IPS-18c (cell line): ENCODE measurements at regions not wholly inside any gene's neighbourhood (a gene's known extent, or its start where the extent isn't known, plus 50 kb on each side); places are given as distances from the start of the nearest gene placed in this dataset.
"Not testable (repeated sequence)": the region's sequence is repeated elsewhere in the genome, so short reads cannot be mapped to it uniquely, and the experiment has no call there.

ENCODE experiments used
- H3K4me3 ChIP-seq: 2 replicates; pipeline ENCODE4 v1.7.0; 2013; ENCODE audit warnings: low read depth, mild to moderate bottlenecking, low read length, moderate library complexity; ENCODE audit not compliant: insufficient read depth
- H3K9me3 ChIP-seq: one replicate; pipeline ENCODE4 v1.6.1; 2013; ENCODE audit warnings: mild to moderate bottlenecking, low read length, moderate library complexity; ENCODE audit not compliant: control insufficient read depth, insufficient read depth

DNA sequence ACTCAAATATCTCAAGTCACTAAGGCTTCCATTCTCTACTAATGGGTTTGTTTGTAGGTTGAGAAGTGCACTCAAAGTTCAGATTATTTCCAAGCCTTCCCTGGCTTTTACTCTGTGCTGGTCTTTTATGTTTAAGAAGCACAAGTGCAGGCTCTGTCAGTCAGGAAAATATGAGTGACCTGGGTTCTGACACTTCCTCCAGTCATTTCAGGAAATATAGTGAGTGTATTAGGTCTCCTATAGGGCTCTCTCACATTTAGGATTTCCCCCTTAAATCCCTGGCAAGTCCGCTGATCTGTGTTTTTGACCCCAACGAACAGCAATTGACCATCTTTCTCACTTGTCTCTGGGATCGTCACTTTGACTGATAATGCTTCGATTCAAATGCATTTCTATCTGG lies 210.2 kb downstream of the ARPP21 start:
- Histone ChIP-seq H3K9me3 (no peaks in the 10 kb centered on the region), H3K4me3 (no peak overlapping the region)

DNA sequence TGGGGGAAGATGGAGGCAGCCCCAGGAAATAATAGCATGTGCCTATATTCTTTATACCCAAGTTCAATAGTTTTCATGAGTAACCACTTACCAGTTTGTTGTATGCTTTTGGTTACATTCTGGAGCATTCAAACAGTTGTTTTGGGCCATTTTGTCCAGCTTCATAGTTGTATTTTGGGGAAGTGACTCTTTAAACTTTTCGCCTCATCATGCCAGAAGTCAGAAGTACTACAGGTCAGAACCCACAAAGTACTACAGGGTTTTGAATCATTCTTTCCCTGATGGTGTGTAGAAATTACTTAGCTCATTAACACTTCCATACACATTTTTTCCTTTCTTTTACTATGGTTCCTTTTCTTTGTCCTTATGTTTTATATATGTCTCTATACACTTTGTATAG lies 210.6 kb downstream of the ARPP21 start:
- H3K9me3 ChIP-seq: no peaks in the 10 kb centered on the region

DNA sequence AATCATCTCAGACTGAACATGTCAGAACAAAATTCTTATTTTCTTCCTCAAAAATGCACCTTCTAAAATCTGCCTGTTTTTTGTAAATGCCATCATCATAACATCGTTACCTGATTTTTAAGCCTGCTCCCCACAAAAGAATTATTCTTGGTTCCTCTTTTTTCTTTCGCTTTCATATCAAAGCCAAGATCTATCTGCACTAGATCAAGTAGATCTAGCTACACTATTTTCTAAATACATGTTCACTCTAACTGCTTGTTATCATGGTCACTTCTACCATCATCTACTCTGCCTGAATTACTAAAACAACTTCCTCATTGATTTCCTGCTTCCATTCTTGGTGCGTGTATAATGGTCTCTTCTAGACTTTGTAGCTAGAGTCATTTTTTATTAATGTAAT lies 217.7 kb downstream of the ARPP21 start:
- H3K4me3 ChIP-seq: no peak overlapping the region
- no peaks in the 10 kb centered on the region for H3K9me3 ChIP-seq

More for the DNA sequence above, 210.6 kb downstream of the ARPP21 start:
- H3K4me3 ChIP-seq: no peak overlapping the region

DNA sequence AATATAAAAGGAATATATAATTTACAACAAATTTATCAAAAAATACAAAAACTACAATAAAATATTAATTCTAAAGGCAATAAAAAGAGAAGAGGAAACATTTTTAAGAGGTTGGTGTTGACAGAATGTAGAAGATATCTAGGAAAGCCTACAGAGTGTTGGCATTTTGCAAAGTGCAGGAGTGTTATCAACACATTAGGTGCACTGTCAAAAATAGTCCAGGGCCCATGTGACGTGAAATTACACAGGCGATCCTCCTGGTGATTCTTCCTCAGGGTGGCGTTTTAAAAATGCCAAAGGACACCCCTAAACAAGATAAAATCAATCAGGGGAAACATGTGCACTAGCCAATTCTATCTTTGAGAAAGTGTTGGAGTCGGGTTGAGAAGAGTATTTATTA lies 222.7 kb downstream of the ARPP21 start:
- no peak overlapping the region for H3K4me3 ChIP-seq

DNA sequence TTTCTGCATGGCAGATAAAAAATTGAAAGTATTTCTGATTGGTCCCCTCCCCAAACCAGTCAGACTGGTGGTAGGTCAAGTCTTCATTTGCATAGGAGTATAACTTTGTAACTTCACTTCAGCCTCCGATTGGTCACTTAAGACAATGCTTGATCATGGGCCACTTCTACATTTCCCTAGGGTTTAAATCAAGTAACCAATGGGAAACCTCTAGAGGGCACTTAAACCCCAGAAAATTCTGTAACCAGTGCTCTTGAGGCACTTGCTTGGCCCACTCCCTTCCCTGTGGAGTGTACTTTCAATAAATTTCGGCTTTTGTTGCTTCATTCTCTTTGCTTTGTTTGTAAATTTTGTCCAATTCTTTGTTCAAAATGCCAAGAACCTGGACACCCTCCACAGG lies 225.5 kb downstream of the ARPP21 start:
- Histone ChIP-seq H3K4me3 (no peak overlapping the region), H3K9me3 (no peaks in the 10 kb centered on the region)

More for the DNA sequence above, 222.7 kb downstream of the ARPP21 start:
- no peaks in the 10 kb centered on the region for H3K9me3 ChIP-seq

DNA sequence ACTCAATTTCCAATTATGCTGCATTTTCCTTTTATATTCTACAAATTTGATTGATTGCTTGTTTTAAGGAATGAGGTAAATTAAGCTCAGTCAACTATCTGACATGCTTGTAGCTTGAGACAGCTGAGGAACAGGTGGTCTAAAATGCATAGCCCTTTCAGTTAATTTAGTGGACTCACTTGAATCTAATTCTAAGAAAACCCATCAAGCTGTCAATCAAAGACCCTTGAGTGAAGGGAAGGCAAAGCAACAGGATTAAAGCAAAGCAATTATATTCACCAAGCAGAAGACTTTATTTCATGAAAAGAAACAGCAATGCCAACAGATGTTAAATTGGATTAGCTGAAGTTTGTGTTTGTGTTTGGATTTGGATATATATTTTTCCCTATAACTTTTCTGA lies 228.5 kb downstream of the ARPP21 start:
- Histone ChIP-seq H3K4me3 (no peak overlapping the region), H3K9me3 (no peaks in the 10 kb centered on the region)

DNA sequence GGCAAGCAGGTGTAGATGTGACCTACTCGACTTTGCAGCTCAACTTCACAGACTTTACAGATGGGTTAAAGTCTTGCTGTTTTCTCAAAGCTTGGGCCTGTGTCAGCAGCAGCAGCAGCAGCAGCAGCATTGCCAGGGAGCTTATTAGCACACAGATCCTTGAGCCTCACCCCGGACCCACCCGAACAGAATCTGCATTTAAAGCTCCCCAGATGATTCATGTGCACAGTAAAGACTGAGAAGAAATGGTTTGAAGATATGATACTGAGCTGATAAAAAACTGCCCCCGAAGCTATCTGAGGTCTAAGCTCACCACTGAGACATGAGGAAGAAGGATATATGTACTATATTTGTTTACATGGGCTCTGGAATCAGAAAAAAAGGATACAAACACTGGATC lies 231.7 kb downstream of the ARPP21 start:
- Histone ChIP-seq H3K9me3 (no peaks in the 10 kb centered on the region), H3K4me3 (no peak overlapping the region)

DNA sequence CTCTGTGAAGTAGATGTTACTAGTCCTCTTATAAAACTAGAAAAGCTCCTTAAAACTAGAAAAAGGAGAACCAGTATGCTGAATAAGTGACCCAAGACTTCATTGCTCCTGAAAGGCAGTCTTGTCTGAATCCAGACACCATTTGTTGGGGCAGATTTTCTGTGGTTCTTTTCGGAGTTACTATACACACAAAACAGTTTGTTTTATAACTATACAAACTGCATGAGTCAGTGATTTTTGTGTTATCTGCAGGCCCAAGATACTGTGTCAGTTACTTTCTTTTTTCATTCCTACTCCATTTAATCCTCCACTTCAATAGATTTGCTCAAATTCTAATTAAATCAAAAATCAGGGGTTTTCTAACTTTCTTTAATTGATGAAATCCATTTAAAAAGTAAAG lies 244.6 kb downstream of the ARPP21 start:
- Histone ChIP-seq H3K9me3 (no peaks in the 10 kb centered on the region), H3K4me3 (no peak overlapping the region)

DNA sequence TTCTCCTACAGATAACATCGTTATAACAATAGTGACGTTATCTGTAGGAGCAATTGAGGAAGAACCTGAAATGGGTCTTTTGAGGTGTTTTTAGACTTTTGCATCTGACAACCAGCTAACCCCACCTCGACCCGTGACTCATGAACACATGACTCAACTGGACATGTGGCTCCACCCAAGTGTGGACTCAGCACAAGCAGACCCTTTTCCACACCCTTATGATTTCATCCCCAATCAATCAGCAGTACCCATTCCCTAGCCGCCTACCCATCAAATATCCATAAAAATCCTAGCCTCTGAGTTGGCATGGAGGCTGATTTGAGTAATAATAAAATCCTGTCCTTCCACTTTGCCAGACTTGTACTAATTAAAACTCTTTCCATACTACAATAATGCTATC lies 255.4 kb downstream of the ARPP21 start:
- Histone ChIP-seq H3K9me3 (no peaks in the 10 kb centered on the region), H3K4me3 (no peak overlapping the region)

DNA sequence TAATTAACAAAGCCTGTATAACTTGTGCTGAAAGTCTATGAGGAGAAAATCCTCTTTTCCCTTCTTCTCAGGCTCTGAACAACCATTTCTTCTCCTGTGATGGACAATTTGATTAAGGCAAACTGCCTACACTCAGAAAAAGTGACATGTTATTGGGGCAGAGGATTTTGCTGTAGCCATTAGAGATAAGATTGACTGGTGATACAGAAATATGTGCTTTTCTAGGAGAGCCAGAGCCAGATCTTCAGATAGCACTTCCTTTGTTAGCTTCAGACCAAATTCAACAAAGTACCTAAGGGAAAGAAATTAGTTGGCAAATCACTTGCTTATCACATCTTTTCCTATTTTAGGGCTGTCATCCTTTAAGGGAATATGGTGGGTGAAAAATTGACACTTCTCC lies 259.9 kb downstream of the ARPP21 start:
- H3K9me3 ChIP-seq: no peaks in the 10 kb centered on the region
- no peak overlapping the region for H3K4me3 ChIP-seq

DNA sequence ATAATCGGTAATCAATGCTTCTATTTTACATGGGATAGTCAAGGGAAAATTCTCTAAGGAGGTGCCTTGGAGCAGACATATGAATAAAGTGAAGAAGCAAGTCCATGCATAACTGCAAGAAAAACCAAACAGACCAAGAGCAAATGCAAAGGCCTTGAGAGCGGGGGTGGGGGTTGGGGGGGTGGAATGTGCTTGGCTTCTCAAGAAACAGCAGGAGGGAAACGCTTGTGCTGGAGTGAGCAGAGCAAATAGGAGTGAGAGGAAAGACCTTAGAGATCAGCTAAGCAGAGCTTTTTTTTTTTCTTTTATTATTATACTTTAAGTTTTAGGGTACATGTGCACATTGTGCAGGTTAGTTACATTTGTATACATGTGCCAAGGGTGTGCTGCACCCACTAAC lies 260.8 kb downstream of the ARPP21 start:
- H3K9me3 ChIP-seq: no peaks in the 10 kb centered on the region
- H3K4me3 ChIP-seq: no peak overlapping the region

DNA sequence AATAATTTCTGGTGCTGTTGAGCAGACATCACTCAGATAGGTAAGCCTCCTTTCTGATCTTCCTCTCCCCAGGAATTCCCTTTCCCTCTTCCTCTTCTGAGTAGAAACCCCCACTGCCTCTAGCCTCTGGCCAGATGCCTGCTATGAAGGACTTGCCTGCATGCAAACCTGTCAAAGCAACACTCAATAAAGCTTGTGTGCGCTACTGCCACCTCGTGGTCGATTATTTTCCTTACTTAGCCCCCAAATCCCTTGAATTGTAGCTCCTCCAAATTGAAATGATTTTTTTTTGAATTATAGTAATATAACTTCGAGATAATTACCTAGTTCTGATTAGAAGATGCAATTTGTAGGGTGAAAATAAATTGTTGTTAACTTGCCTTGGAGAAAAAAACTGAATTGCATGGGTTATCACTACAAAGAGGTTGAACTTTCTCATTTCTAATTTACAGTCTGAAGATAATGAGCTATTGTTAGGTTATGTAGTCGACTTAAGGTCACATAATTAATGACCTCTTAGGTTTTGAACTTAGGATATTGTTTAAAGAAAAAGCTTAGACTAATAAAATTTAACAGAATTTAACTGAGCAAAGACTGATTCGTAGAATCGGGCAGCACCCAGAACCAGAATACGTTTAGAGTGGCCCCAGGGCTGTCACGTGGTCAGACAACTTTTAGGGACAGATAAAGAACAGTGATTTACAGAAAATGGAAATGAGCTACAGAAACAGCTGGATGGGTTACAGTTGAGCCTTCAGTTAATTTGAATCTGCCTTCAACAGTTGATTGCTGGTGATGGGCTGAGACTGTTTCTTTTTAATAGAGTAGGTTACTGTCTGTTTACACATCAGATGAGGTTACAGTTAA lies 269.3 kb downstream of the ARPP21 start:
- no peak overlapping the region for H3K4me3 ChIP-seq

DNA sequence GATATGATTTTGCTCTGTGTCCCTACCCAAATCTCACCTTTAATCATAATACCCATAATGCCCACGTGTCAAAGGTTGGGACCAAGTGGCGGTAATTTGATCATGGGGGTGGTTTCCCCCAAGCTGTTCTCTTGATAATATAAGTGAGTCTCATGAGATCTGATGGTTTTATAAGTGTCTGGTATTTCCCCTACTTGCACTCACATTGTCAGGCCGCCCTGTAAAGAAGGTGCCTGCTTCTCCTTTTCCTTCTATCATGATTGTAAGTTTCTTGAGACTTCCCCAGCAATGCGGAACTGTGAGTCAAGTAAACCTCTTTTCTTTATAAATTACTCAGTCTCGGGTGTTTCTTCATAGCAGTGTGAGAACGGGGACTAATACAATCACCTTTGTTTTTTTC lies 279.8 kb downstream of the ARPP21 start:
- no peak overlapping the region for H3K4me3 ChIP-seq
- peaks cover 2% of the 10 kb centered on the region for H3K9me3 ChIP-seq

More for the DNA sequence above, 269.3 kb downstream of the ARPP21 start:
- no peaks in the 10 kb centered on the region for H3K9me3 ChIP-seq

DNA sequence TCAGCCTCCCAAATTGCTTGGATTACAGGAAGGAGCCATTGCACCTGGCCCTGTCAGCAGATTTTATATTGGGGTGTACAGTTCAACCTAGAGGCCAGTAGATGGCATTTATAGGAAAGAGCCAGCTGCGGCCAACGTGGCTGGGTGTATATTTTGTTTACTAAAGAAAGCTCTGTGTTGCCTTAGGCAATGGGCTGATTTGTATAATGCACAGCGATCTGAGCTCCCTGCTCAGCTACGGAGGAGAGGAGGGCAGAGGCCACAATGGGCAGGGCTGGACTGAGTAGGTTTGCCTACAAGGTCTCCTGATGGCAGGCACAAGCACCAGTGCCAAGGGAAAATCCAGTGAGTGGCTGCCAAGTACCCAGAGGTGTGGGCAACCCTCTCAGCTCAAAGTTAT lies 282.4 kb downstream of the ARPP21 start:
- peaks cover 2% of the 10 kb centered on the region for H3K9me3 ChIP-seq
- no peak overlapping the region for H3K4me3 ChIP-seq

DNA sequence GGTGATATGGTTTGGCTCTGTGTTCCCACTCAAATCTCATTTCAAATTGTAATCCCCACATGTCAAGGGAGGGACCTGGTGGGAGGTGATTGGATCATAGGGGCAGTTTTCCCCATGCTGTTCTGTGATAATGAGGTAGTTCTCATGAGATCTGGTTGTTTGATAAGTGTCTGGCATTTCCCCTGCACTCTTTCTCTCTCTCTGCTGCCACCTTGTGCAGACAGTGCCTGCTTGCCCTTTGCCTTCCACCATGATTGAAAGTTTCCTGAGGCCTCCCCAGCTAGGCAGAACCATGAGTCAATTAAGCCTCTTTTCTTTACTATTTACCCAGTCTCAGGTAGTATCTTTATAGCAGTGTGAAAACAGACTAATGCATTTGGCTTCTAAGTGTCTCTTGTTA lies 284.7 kb downstream of the ARPP21 start:
- not testable (repeated sequence) for H3K4me3 ChIP-seq, H3K9me3 ChIP-seq

DNA sequence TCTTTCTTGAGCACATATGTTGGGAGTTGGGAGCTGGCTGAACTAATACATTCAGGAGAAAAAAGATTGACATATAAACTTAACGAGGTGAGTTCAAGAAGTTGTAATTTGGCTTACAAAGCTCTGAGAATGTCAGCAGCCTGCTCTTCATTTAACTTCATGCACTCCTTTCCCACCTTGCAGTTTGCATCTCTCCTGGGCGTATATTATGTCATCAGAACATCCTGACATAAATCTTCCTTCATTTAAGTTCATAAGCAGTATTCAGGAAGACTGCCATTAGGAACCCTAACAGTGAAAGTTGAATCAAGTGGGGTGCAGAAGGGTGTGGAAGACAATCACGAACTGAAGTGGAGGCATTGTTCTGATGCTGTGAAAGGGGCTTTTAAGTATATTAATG lies 288.1 kb downstream of the ARPP21 start:
- Histone ChIP-seq H3K4me3 (no peak overlapping the region), H3K9me3 (no peaks in the 10 kb centered on the region)

DNA sequence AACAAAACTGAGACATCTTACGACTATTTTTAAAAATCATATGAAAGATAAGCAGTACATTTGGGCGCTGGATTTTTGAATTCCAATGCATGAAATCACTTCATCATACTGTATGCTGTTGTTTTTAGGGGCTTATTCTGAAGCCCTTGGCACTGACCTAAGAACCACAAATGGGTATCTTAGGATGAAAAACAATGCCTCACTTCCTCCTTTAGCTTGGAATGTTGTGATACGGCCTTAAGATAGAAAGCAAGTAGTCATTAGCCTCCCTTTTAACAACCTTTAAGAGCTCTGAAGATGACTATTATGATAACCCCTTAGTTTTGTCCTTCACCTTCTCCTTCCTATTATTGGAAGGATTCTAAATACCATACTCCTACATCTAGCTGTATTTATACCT lies 289.8 kb downstream of the ARPP21 start:
- H3K9me3 ChIP-seq: no peaks in the 10 kb centered on the region
- H3K4me3 ChIP-seq: no peak overlapping the region

DNA sequence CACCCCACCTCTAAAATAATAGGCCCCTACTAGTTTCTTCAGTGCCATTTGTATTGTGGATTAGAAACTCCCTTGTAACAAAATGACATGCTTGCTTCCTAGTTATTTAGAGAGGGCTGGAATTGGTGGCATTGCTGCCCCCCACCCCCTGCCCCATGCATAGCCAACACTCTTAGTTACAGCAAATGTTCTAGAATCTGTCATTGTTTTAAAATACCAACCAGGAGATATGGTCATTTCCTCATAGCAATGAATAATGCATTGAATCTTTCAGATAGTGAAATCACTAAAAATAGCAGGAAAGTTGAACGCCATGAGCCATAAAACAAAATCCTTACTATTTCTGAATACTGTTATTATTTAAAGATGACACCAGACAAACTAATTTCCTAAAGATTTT lies 292.5 kb downstream of the ARPP21 start:
- Histone ChIP-seq H3K4me3 (no peak overlapping the region), H3K9me3 (no peaks in the 10 kb centered on the region)

DNA sequence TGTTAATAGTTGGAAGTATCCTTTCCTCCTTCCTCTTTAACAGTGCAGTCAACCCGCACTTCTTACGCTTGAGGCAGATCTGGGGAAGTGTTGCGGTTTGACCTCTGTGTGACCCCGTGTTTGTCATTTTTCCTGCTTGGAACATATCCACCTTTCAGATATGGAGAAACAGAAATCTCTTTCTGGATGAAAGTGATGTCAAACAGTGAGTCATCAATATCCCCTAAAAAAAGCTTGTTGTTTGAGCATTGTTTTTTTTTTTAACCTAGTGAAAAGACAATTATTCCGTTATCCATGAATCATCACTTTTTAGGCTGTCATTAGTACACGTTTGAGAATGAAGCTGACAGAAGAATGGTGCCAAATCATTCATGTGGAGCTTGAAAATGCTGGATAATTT lies 293.7 kb downstream of the ARPP21 start:
- H3K4me3 ChIP-seq: no peak overlapping the region
- no peaks in the 10 kb centered on the region for H3K9me3 ChIP-seq
